GM12878 (cell line): ENCODE measurements at regions not wholly inside any gene's neighbourhood (a gene's known extent, or its start where the extent isn't known, plus 50 kb on each side); places are given as distances from the start of the nearest gene placed in this dataset.

ENCODE experiments used
- ATAC-seq: fragments of 200-7000 bp; cut with Tn5 transposase; 3 replicates; pipeline ENCODE4 v1.9.1; 2020; ENCODE audit warnings: mild to moderate bottlenecking, moderate library complexity
- BruUV-seq: library from RNA; stranded (reverse); fragments of 400-500 nt; replicated peaks from 2 replicates; lab custom pipeline; 2021; lab: Mats Ljungman, UMichigan
- CTCF ChIA-PET: fragments of 300-600 bp; sonication (Branson Sonifier 250); formaldehyde crosslinking; extraction: SDS; loops from one replicate; lab custom pipeline; 2021; ENCODE audit warnings: inconsistent platforms; lab: Yijun Ruan, JAX
- POLR2A ChIA-PET: fragments of 350-600 bp; formaldehyde crosslinking; extraction: SDS; loops from one replicate; lab custom pipeline; 2021; ENCODE audit warnings: inconsistent platforms; lab: Charles Lee
- RAD21 ChIA-PET: fragments of 300-600 bp; sonication (Branson Sonifier 250); formaldehyde crosslinking; loops from one replicate; lab custom pipeline; 2023; ENCODE audit warnings: antibody characterized with exemption; ENCODE audit not compliant: unreplicated experiment; lab: Charles Lee
- SMC1A ChIA-PET: fragments of 300-600 bp; sonication (Branson Sonifier 250); formaldehyde crosslinking; loops from one replicate; lab custom pipeline; 2023; ENCODE audit not compliant: unreplicated experiment, uncharacterized antibody; lab: Charles Lee
- DNase-seq: peaks from one replicate; pipeline ENCODE4 v3.0.0-alpha.2; 2011; ENCODE audit warnings: low read depth, low spot score
- FAIRE-seq: peaks from 3 replicates; lab custom pipeline; 2011; peaks lifted over from hg19 to GRCh38; lab: Jason Lieb, UNC
- H2AFZ ChIP-seq: 2 replicates; pipeline ENCODE4 v1.6.0; 2011; ENCODE audit warnings: low read depth, low read length, control low read depth; ENCODE audit not compliant: control insufficient read depth
- H3K27ac ChIP-seq: 2 replicates; pipeline ENCODE4 v1.5.1; 2011; ENCODE audit warnings: control low read depth; ENCODE audit not compliant: control insufficient read depth, insufficient read depth
- H3K27me3 ChIP-seq, 2 experiments: replicated peaks in 1 of 2; 2 replicates each; pipeline versions ENCODE4 v1.6.0 to v1.6.1; 2011; ENCODE audit warnings: low read length in 1 of 2; ENCODE audit not compliant: control insufficient read depth in 2 of 2, insufficient read depth in 2 of 2
- H3K36me3 ChIP-seq, 2 experiments: 2 replicates each; pipeline ENCODE4 v1.5.1; 2011; ENCODE audit warnings: low read length in 1 of 2; ENCODE audit not compliant: control insufficient read depth in 2 of 2, insufficient read depth in 2 of 2
- H3K4me1 ChIP-seq: 2 replicates; pipeline ENCODE4 v1.6.1; 2011; ENCODE audit warnings: mild to moderate bottlenecking, low read length, moderate library complexity, mixed read lengths; ENCODE audit not compliant: control insufficient read depth, insufficient read depth
- H3K4me2 ChIP-seq: 2 replicates; pipeline ENCODE4 v1.6.0; 2011; ENCODE audit warnings: control low read depth; ENCODE audit not compliant: control insufficient read depth, insufficient read depth
- H3K4me3 ChIP-seq: fragments of 200-600 bp; sonication (generic); 2 replicates; pipeline ENCODE4 v1.5.1; 2016
- H3K79me2 ChIP-seq: 2 replicates; pipeline ENCODE4 v1.6.0; 2011; ENCODE audit warnings: low read length; ENCODE audit not compliant: control insufficient read depth, insufficient read depth
- H3K9ac ChIP-seq: 2 replicates; pipeline ENCODE4 v1.8.0; 2011; ENCODE audit warnings: low read length, control low read depth, mixed read lengths; ENCODE audit not compliant: control insufficient read depth, insufficient read depth
- H3K9me3 ChIP-seq: replicated peaks from 3 replicates; pipeline ENCODE4 v1.5.1; 2011; ENCODE audit warnings: mild to moderate bottlenecking, low read length; ENCODE audit not compliant: control insufficient read depth, insufficient read depth
- H4K20me1 ChIP-seq: 2 replicates; pipeline ENCODE4 v1.6.0; 2011; ENCODE audit not compliant: control insufficient read depth, insufficient read depth
- ATF3 ChIP-seq: IDR thresholded peaks from 2 replicates; pipeline ENCODE4 v1.6.1; 2011; ENCODE audit warnings: low read depth, mild to moderate bottlenecking, low read length, moderate library complexity, borderline replicate concordance; ENCODE audit errors: extremely low read depth
- ATF7 ChIP-seq: fragments of 450-650 bp; IDR thresholded peaks from 2 replicates; pipeline ENCODE4 v1.6.1; 2016; ENCODE audit warnings: low read depth, mild to moderate bottlenecking
- BCL3 ChIP-seq: IDR thresholded peaks from 2 replicates; pipeline ENCODE4 v1.6.1; 2011; ENCODE audit warnings: borderline replicate concordance, low read depth, mild to moderate bottlenecking, moderate library complexity, low read length; ENCODE audit not compliant: insufficient read depth, poor library complexity, severe bottlenecking
- CBFB ChIP-seq: IDR thresholded peaks from 2 replicates; pipeline ENCODE4 v1.6.1; 2016; ENCODE audit warnings: antibody characterized with exemption, low read depth
- CREB1 ChIP-seq: IDR thresholded peaks from 2 replicates; pipeline ENCODE4 v1.6.1; 2012; ENCODE audit warnings: low read depth, mild to moderate bottlenecking, inconsistent platforms
- GATAD2B ChIP-seq: fragments of 450-650 bp; conservative IDR thresholded peaks from 2 replicates; pipeline ENCODE4 v1.6.1; 2017; ENCODE audit warnings: low read depth, mild to moderate bottlenecking, moderate library complexity
- HDGF ChIP-seq: fragments of 450-650 bp; IDR thresholded peaks from 2 replicates; pipeline ENCODE4 v1.6.1; 2016; ENCODE audit warnings: antibody characterized with exemption
- LARP7 ChIP-seq: fragments of 450-650 bp; IDR thresholded peaks from 2 replicates; pipeline ENCODE4 v1.6.1; 2017; ENCODE audit warnings: mild to moderate bottlenecking
- MEF2B ChIP-seq: fragments of 450-650 bp; IDR thresholded peaks from 2 replicates; pipeline ENCODE4 v1.6.1; 2018; ENCODE audit warnings: mild to moderate bottlenecking, moderate library complexity; ENCODE audit not compliant: partially characterized antibody, poor library complexity, severe bottlenecking
- PML ChIP-seq: IDR thresholded peaks from 2 replicates; pipeline ENCODE4 v1.6.1; 2012; ENCODE audit warnings: low read length, inconsistent platforms
- SMC3 ChIP-seq: IDR thresholded peaks from 2 replicates; pipeline ENCODE4 v1.6.1; 2011; ENCODE audit warnings: low read length, improper control_type of control experiment, borderline replicate concordance
- SPI1 ChIP-seq: IDR thresholded peaks from 2 replicates; pipeline ENCODE4 v1.6.1; 2011; ENCODE audit warnings: low read depth, mild to moderate bottlenecking, low read length, moderate library complexity, borderline replicate concordance; ENCODE audit not compliant: insufficient read depth
- STAT3 ChIP-seq: IDR thresholded peaks from 2 replicates; pipeline ENCODE4 v1.6.1; 2011; ENCODE audit warnings: low read depth, low read length, improper control_type of control experiment
- ZNF217 ChIP-seq: fragments of 450-650 bp; IDR thresholded peaks from 2 replicates; pipeline ENCODE4 v1.6.1; 2017; ENCODE audit warnings: antibody characterized with exemption, mild to moderate bottlenecking
- ZNF274 ChIP-seq: IDR thresholded peaks from one replicate; pipeline ENCODE4 v1.8.0; 2011; ENCODE audit not compliant: insufficient read length, insufficient read depth
- ZNF687 ChIP-seq: fragments of 450-650 bp; IDR thresholded peaks from 2 replicates; pipeline ENCODE4 v1.6.1; 2017; ENCODE audit warnings: mild to moderate bottlenecking, moderate library complexity
- ZSCAN29 ChIP-seq: fragments of 450-650 bp; IDR thresholded peaks from 2 replicates; pipeline ENCODE4 v1.6.1; 2017; ENCODE audit warnings: mild to moderate bottlenecking, moderate library complexity
- WGBS: methylation state at CpG from one replicate; pipeline ENCODE4 v1.1.6; 2016; ENCODE audit warnings: low lambda C conversion rate; ENCODE audit not compliant: insufficient replicate concordance, insufficient coverage; ENCODE audit errors: missing lambda C conversion rate; 5-methylcytosine and 5-hydroxymethylcytosine counted together
- in situ Hi-C: fragments of 300-500 bp; cut with MboI; formaldehyde crosslinking; loops from 9 replicates; pipeline ENCODE4 v1.14.3; 2018; ENCODE audit warnings: mixed read lengths
- intact Hi-C: fragments of 100-400 bp; cut with micrococcal nuclease; formaldehyde crosslinking; loops from one replicate; pipeline ENCODE4 v1.14.2; 2022; ENCODE audit not compliant: unreplicated experiment

- in situ Hi-C loops (no loop called here), intact Hi-C loops (no loop called here)
- DNase-seq: no peak
- no peak for TF ChIP-seq SPI1
- TF ChIP-seq ATF7: no peak
- no peak for TF ChIP-seq ZNF274
- no peak for TF ChIP-seq ATF3
- TF ChIP-seq ZNF687: no peak
- TF ChIP-seq ZSCAN29: no peak
- TF ChIP-seq PML: no peak
- no peak for TF ChIP-seq MEF2B
- no peak for TF ChIP-seq CBFB
- TF ChIP-seq STAT3: no peak
- TF ChIP-seq HDGF: no peak
- TF ChIP-seq BCL3: no peak
- no peak for TF ChIP-seq SMC3
- no peak for TF ChIP-seq LARP7
- no peak for TF ChIP-seq ZNF217
- no peak for TF ChIP-seq GATAD2B
- no peak for TF ChIP-seq CREB1
- no peak for FAIRE-seq
- ChIA-PET CTCF (no interaction called here), RAD21 (no interaction called here), POLR2A (no interaction called here), SMC1A (no interaction called here)
- 0% methylated on average over 1 of the region's 1 CpG for WGBS
- no peaks in the 10 kb centered on the region for H3K79me2 ChIP-seq
- H3K4me3 ChIP-seq: no peak overlapping the region
- H3K9ac ChIP-seq: no peak overlapping the region
- H4K20me1 ChIP-seq: no peaks in the 10 kb centered on the region
- H3K9me3 ChIP-seq: peaks cover 4% of the 10 kb centered on the region; the same call in 1 of the 3 replicates
- no peaks in the 10 kb centered on the region for H3K4me1 ChIP-seq
- H2AFZ ChIP-seq: no peak overlapping the region
- H3K36me3 ChIP-seq: no peaks in the 10 kb centered on the region
- no peak overlapping the region for H3K27ac ChIP-seq
- no peak overlapping the region for H3K4me2 ChIP-seq
- BruUV-seq: no TSS peak
- no peak for ATAC-seq
- H3K27me3 ChIP-seq: no peaks in the 10 kb centered on the region; a peak in 1 of 4 replicates
Measured at GRCh38 chr10:71089162-71089561, 123.2 kb upstream of the UNC5B start.
